Ishikawa (cell line): ENCODE measurements at regions not wholly inside any gene's neighbourhood (a gene's known extent, or its start where the extent isn't known, plus 50 kb on each side); places are given as distances from the start of the nearest gene placed in this dataset.

ENCODE experiments used
- CEBPB ChIP-seq: IDR thresholded peaks from 2 replicates; pipeline ENCODE4 v1.6.1; 2012
- CREB1 ChIP-seq: IDR thresholded peaks from 2 replicates; pipeline ENCODE4 v1.6.1; 2012; ENCODE audit warnings: low read depth
- EP300 ChIP-seq: IDR thresholded peaks from 2 replicates; pipeline ENCODE4 v1.6.1; 2012; ENCODE audit warnings: borderline replicate concordance
- MAX ChIP-seq: IDR thresholded peaks from 2 replicates; pipeline ENCODE4 v1.6.1; 2012
- NFIC ChIP-seq: IDR thresholded peaks from 2 replicates; pipeline ENCODE4 v1.6.1; 2012
- RAD21 ChIP-seq: IDR thresholded peaks from 2 replicates; pipeline ENCODE4 v1.6.1; 2012; ENCODE audit warnings: low read depth
- REST ChIP-seq: IDR thresholded peaks from 2 replicates; pipeline ENCODE4 v1.6.1; 2012; ENCODE audit warnings: low read depth, mild to moderate bottlenecking
- TAF1 ChIP-seq: IDR thresholded peaks from 2 replicates; pipeline ENCODE4 v1.6.1; 2012; ENCODE audit warnings: low read depth, mild to moderate bottlenecking
- TCF12 ChIP-seq: IDR thresholded peaks from 2 replicates; pipeline ENCODE4 v1.6.1; 2012; ENCODE audit warnings: low read depth
- YY1 ChIP-seq: IDR thresholded peaks from 2 replicates; pipeline ENCODE4 v1.6.1; 2012; ENCODE audit warnings: low read depth

- TF ChIP-seq CREB1 (no peak), TAF1 (no peak), NFIC (no peak), EP300 (no peak), MAX (no peak), RAD21 (no peak), CEBPB (no peak), REST (no peak), TCF12 (no peak), YY1 (no peak)
These were observed 100.9 kb upstream of the PHYHIPL start for GRCh38 chr10:59075576-59075975.
